ENCODE measurements at regions not wholly inside any gene's neighbourhood (a gene's known extent, or its start where the extent isn't known, plus 50 kb on each side); places are given as distances from the start of the nearest gene placed in this dataset.

- no peaks in the 10 kb centered on the region for H3K4me1 ChIP-seq (ENCODE audit: control insufficient read depth, extremely low read depth, insufficient read depth, low read length)
- ChIA-PET CTCF (no interaction called here), POLR2A (no interaction called here)
- H3K27ac ChIP-seq (ENCODE audit: insufficient read depth, low read depth, low read length): no peak overlapping the region
- H3K79me2 ChIP-seq (ENCODE audit: control insufficient read depth, insufficient read depth, low read length): no peaks in the 10 kb centered on the region
- no peak overlapping the region for H2AFZ ChIP-seq (ENCODE audit: low read depth, low read length)
- H3K9me3 ChIP-seq (replicated peaks; ENCODE audit: control insufficient read depth, insufficient read depth, low read length): no peaks in the 10 kb centered on the region
- DNase-seq (ENCODE audit: low read depth, low spot score) (no peak), FAIRE-seq (no peak)
- dilution Hi-C loops (cut with MboI; ENCODE audit: extremely low pct_ligation_motif_present, low sequenced_read_pairs): no loop called here
- no peaks in the 10 kb centered on the region for H3K9me1 ChIP-seq (replicated peaks; ENCODE audit: control insufficient read depth, extremely low read depth, insufficient read depth, low read length)
- BruUV-seq (replicated peaks): no TSS peak
- no peaks in the 10 kb centered on the region for H3K27me3 ChIP-seq (ENCODE audit: control insufficient read depth in 2 of 2, insufficient read depth in 2 of 2, low read length in 2 of 2)
- H3K4me2 ChIP-seq (ENCODE audit: insufficient read depth, low read length): no peak overlapping the region
- no peak overlapping the region for H3K9ac ChIP-seq (replicated peaks; ENCODE audit: extremely low read depth, insufficient read depth, low read length)
- intact Hi-C loops (cut with micrococcal nuclease): no loop called here
- TF ChIP-seq GATA2 (IDR thresholded peaks at IDR 0.05; ENCODE audit: insufficient read depth, insufficient read length, low read depth, low read length): no peak
- H3K4me3 ChIP-seq (replicated peaks in 1 of 3; ENCODE audit: insufficient read depth in 1 of 3, low read depth in 1 of 3, low read length in 3 of 3): no peak overlapping the region
- no peaks in the 10 kb centered on the region for H4K20me1 ChIP-seq (replicated peaks; ENCODE audit: control insufficient read depth, extremely low read depth, insufficient read depth, low read length)
- no peaks in the 10 kb centered on the region for H3K36me3 ChIP-seq (ENCODE audit: control insufficient read depth in 2 of 2, extremely low read depth in 1 of 2, insufficient read depth in 2 of 2, low read length in 2 of 2)
Observed at GRCh38 chr2:157075924-157076323, 181.6 kb upstream of the GALNT5 start.

DNA sequence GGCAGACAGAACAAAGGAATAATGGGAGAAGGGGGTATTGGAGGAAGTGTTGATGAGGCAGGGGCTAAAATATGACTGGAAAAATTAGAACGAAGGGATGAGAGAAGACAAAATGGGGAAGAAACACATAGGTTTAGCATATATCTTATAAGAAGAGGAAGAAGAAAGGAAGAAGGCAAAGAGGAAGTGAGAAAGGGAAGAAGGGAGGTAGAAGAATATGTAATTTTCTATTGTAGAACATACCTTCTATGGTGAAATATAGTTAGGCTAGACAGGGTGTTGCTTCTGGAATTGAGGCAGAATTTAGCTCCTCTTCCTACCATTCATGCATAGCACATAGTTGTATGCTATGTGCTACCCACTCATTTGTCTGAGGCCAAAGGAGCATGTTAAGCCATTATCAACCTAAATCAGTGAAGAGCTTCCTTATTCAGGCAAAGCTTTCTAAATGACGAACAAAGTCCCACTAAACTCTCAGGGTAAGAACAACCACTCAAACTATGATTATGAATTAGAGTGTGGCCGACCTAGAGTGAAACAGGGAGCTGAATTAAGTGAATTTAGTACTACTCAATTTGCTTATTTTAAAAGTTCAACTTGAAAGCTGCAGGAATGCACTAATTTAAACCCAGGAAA, 180.9 kb upstream of the GALNT5 start:
- intact Hi-C loops (cut with micrococcal nuclease) (no loop called here), dilution Hi-C loops (cut with MboI; ENCODE audit: extremely low pct_ligation_motif_present, low sequenced_read_pairs) (no loop called here)
- Histone ChIP-seq H2AFZ (ENCODE audit: low read depth, low read length) (no peak overlapping the region), H3K4me1 (ENCODE audit: control insufficient read depth, extremely low read depth, insufficient read depth, low read length) (no peaks in the 10 kb centered on the region), H3K9me3 (replicated peaks; ENCODE audit: control insufficient read depth, insufficient read depth, low read length) (no peaks in the 10 kb centered on the region), H3K36me3 (ENCODE audit: control insufficient read depth in 2 of 2, extremely low read depth in 1 of 2, insufficient read depth in 2 of 2, low read length in 2 of 2) (no peaks in the 10 kb centered on the region), H3K79me2 (ENCODE audit: control insufficient read depth, insufficient read depth, low read length) (no peaks in the 10 kb centered on the region), H3K4me3 (replicated peaks in 1 of 3; ENCODE audit: insufficient read depth in 1 of 3, low read depth in 1 of 3, low read length in 3 of 3) (no peak overlapping the region), H3K9me1 (replicated peaks; ENCODE audit: control insufficient read depth, extremely low read depth, insufficient read depth, low read length) (no peaks in the 10 kb centered on the region), H3K27me3 (ENCODE audit: control insufficient read depth in 2 of 2, insufficient read depth in 2 of 2, low read length in 2 of 2) (peaks cover 0 to 1% of the 10 kb centered on the region in 2 experiments), H3K9ac (replicated peaks; ENCODE audit: extremely low read depth, insufficient read depth, low read length) (no peak overlapping the region), H3K27ac (ENCODE audit: insufficient read depth, low read depth, low read length) (no peak overlapping the region), H3K4me2 (ENCODE audit: insufficient read depth, low read length) (no peak overlapping the region), H4K20me1 (replicated peaks; ENCODE audit: control insufficient read depth, extremely low read depth, insufficient read depth, low read length) (no peaks in the 10 kb centered on the region)
- no TSS peak for BruUV-seq (replicated peaks)
- ChIA-PET CTCF (interaction anchor here (0.8 kb wide), 1 partner anchor 9 kb away, joined by 3 read pairs; no protein-coding TSS in a partner anchor), POLR2A (no interaction called here)
- DNase-seq (ENCODE audit: low read depth, low spot score) (no peak), FAIRE-seq (no peak)
- no peak for TF ChIP-seq CTCF (IDR thresholded peaks at IDR 0.05; ENCODE audit: extremely low read depth in 1 of 2, insufficient read depth in 1 of 2, low read depth in 1 of 2, low read length in 2 of 2)
- TF ChIP-seq POLR2A (IDR thresholded peaks at IDR 0.05; ENCODE audit: low read depth, low read length): no peak
- TF ChIP-seq GATA2 (IDR thresholded peaks at IDR 0.05; ENCODE audit: insufficient read depth, insufficient read length, low read depth, low read length): no peak
- no peak for TF ChIP-seq FOS (IDR thresholded peaks at IDR 0.05; ENCODE audit: borderline replicate concordance, insufficient read depth, low read length)
- TF ChIP-seq JUN (IDR thresholded peaks at IDR 0.05; ENCODE audit: borderline replicate concordance, insufficient read depth, insufficient read length, low read depth): no peak
- TF ChIP-seq POLR2AphosphoS5 (IDR thresholded peaks at IDR 0.05; ENCODE audit: insufficient read depth, low read depth, low read length): no peak
- no peak for TF ChIP-seq EZH2 (IDR thresholded peaks at IDR 0.05; ENCODE audit: borderline replicate concordance, low read depth, low read length, severe bottlenecking)
- TF ChIP-seq MYC (IDR thresholded peaks at IDR 0.05; ENCODE audit: low read depth, low read length): no peak
- TF ChIP-seq, protein P1, sequence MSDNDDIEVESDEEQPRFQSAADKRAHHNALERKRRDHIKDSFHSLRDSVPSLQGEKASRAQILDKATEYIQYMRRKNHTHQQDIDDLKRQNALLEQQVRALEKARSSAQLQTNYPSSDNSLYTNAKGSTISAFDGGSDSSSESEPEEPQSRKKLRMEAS (IDR thresholded peaks at IDR 0.05; ENCODE audit: insufficient read depth, insufficient read length): no peak

All from endothelial cell of umbilical vein (primary cell).